Astrocyte (in vitro differentiated cells and primary cell): ENCODE measurements at regions not wholly inside any gene's neighbourhood (a gene's known extent, or its start where the extent isn't known, plus 50 kb on each side); places are given as distances from the start of the nearest gene placed in this dataset.

ENCODE experiments used
- DNase-seq: peaks from one replicate; pipeline ENCODE4 v3.0.0-alpha.2; 2010; ENCODE audit warnings: low read depth
- FAIRE-seq: peaks from 2 replicates; lab custom pipeline; 2011; peaks lifted over from hg19 to GRCh38; lab: Jason Lieb, UNC
- H2AFZ ChIP-seq: 2 replicates; pipeline ENCODE4 v1.6.0; 2012; ENCODE audit warnings: low read depth, low read length, inconsistent platforms
- H3K27ac ChIP-seq: 2 replicates; pipeline ENCODE4 v1.5.1; 2011; ENCODE audit warnings: low read depth, low read length, inconsistent platforms
- H3K27me3 ChIP-seq: 2 replicates; pipeline ENCODE4 v1.6.0; 2011; ENCODE audit warnings: low read length, inconsistent platforms; ENCODE audit not compliant: insufficient read depth
- H3K36me3 ChIP-seq: 2 replicates; pipeline ENCODE4 v1.5.1; 2011; ENCODE audit warnings: low read length, inconsistent platforms; ENCODE audit not compliant: insufficient read depth
- H3K4me1 ChIP-seq: 2 replicates; pipeline ENCODE4 v1.5.1; 2011; ENCODE audit warnings: low read length, inconsistent platforms; ENCODE audit not compliant: insufficient read depth
- H3K4me2 ChIP-seq: 2 replicates; pipeline ENCODE4 v1.6.0; 2012; ENCODE audit warnings: low read length, inconsistent platforms
- H3K4me3 ChIP-seq: 2 replicates; pipeline ENCODE4 v1.5.1; 2011; ENCODE audit warnings: low read depth, mild to moderate bottlenecking, low read length, inconsistent platforms; ENCODE audit not compliant: insufficient read depth
- H3K79me2 ChIP-seq: 2 replicates; pipeline ENCODE4 v1.6.0; 2012; ENCODE audit warnings: mild to moderate bottlenecking, low read length, inconsistent platforms; ENCODE audit not compliant: insufficient read depth
- H3K9ac ChIP-seq: 2 replicates; pipeline ENCODE4 v1.6.0; 2012; ENCODE audit warnings: mild to moderate bottlenecking, low read length, inconsistent platforms
- H3K9me3 ChIP-seq: 2 replicates; pipeline ENCODE4 v1.5.1; 2012; ENCODE audit warnings: low read depth, mild to moderate bottlenecking, low read length, inconsistent platforms; ENCODE audit not compliant: insufficient read depth
- H4K20me1 ChIP-seq: 2 replicates; pipeline ENCODE4 v1.6.0; 2012; ENCODE audit warnings: low read length, inconsistent platforms; ENCODE audit not compliant: insufficient read depth
- H3K27ac Mint-ChIP-seq: one replicate; pipeline ENCODE4 v1.8.0; 2021; ENCODE audit warnings: mild to moderate bottlenecking, mixed read lengths; ENCODE audit not compliant: unreplicated experiment
- H3K27me3 Mint-ChIP-seq: one replicate; pipeline ENCODE4 v1.8.0; 2021; ENCODE audit warnings: low read depth, mixed read lengths; ENCODE audit not compliant: unreplicated experiment
- H3K36me3 Mint-ChIP-seq: one replicate; pipeline ENCODE4 v1.8.0; 2021; ENCODE audit warnings: low read depth, mixed read lengths; ENCODE audit not compliant: unreplicated experiment
- H3K4me1 Mint-ChIP-seq: one replicate; pipeline ENCODE4 v1.8.0; 2021; ENCODE audit warnings: low read depth, mixed read lengths; ENCODE audit not compliant: unreplicated experiment
- H3K4me3 Mint-ChIP-seq: one replicate; pipeline ENCODE4 v1.8.0; 2021; ENCODE audit warnings: mild to moderate bottlenecking, moderate library complexity, mixed read lengths; ENCODE audit not compliant: unreplicated experiment
- H3K9me3 Mint-ChIP-seq: one replicate; pipeline ENCODE4 v1.8.0; 2021; ENCODE audit warnings: mild to moderate bottlenecking, mixed read lengths; ENCODE audit not compliant: unreplicated experiment
- EZH2 ChIP-seq: IDR thresholded peaks from 2 replicates; pipeline ENCODE4 v1.6.1; 2012; ENCODE audit warnings: mild to moderate bottlenecking, low read length, inconsistent platforms; ENCODE audit not compliant: insufficient read depth
- TF ChIP-seq, protein P1 (sequence below): IDR thresholded peaks from 2 replicates; pipeline ENCODE4 v1.5.1; 2011; ENCODE audit warnings: low read depth, mild to moderate bottlenecking, inconsistent platforms, low read length, moderate library complexity; ENCODE audit not compliant: insufficient read depth

DNA sequence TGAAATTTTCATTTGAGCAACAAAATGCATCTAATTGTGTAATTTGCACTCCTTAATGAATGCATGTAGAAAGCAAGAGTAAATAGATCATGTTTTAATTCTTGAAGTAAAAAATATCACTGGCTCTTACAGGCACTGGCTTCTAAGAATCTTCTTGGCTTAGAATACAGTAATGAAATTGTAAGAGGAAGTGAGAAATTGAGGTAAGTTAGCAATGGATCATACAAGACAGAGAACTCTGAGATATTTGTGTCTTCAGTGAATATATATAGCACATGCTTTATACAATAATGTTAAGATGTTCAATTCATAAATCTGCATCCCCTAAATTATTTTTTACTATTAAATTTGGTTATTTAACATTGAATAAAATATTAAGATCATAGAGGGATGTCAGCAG lies 465.0 kb downstream of the CNTN3 start:
- H3K36me3 ChIP-seq = no peaks in the 10 kb centered on the region
- Mint-ChIP-seq H3K36me3 (no peaks in the 10 kb centered on the region), H3K27me3 (no peaks in the 10 kb centered on the region), H3K27ac (no peak overlapping the region), H3K9me3 (peaks cover 1% of the 10 kb centered on the region), H3K4me3 (no peak overlapping the region), H3K4me1 (peaks cover 4% of the 10 kb centered on the region)
- H3K4me1 ChIP-seq = no peaks in the 10 kb centered on the region
- H3K9ac ChIP-seq = no peak overlapping the region
- DNase-seq = no peak
- peaks cover 2% of the 10 kb centered on the region for H3K9me3 ChIP-seq
- H3K4me3 ChIP-seq = no peak overlapping the region
- H4K20me1 ChIP-seq = no peaks in the 10 kb centered on the region
- H2AFZ ChIP-seq = no peak overlapping the region
- H3K79me2 ChIP-seq = no peaks in the 10 kb centered on the region
- no peak for FAIRE-seq
- H3K27me3 ChIP-seq = no peaks in the 10 kb centered on the region
- H3K4me2 ChIP-seq = no peak overlapping the region
- no peak overlapping the region for H3K27ac ChIP-seq
- TF ChIP-seq EZH2 = no peak
- TF ChIP-seq, protein P1, sequence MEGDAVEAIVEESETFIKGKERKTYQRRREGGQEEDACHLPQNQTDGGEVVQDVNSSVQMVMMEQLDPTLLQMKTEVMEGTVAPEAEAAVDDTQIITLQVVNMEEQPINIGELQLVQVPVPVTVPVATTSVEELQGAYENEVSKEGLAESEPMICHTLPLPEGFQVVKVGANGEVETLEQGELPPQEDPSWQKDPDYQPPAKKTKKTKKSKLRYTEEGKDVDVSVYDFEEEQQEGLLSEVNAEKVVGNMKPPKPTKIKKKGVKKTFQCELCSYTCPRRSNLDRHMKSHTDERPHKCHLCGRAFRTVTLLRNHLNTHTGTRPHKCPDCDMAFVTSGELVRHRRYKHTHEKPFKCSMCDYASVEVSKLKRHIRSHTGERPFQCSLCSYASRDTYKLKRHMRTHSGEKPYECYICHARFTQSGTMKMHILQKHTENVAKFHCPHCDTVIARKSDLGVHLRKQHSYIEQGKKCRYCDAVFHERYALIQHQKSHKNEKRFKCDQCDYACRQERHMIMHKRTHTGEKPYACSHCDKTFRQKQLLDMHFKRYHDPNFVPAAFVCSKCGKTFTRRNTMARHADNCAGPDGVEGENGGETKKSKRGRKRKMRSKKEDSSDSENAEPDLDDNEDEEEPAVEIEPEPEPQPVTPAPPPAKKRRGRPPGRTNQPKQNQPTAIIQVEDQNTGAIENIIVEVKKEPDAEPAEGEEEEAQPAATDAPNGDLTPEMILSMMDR = no peak

DNA sequence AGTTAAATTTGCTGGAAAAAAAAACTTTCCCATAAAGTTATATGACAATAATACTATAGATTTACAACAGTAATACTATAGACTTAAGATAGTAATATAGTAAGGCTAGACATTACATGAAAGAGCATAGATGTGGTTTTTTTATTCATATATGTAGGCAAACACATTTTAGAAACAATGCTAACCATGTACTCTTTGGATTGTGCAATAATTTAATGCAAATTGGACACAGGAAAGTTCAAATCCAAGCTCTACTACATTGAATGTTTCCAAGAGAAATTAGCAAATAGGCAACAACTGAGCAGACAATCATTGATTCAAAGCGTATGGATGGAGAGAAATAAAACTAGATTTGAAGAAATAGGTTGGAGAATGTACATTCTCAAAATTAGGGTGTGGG lies 469.2 kb downstream of the CNTN3 start:
- Mint-ChIP-seq H3K4me1 (peaks cover 4% of the 10 kb centered on the region), H3K9me3 (no peaks in the 10 kb centered on the region), H3K36me3 (no peaks in the 10 kb centered on the region), H3K4me3 (no peak overlapping the region), H3K27me3 (no peaks in the 10 kb centered on the region), H3K27ac (no peak overlapping the region)
- Histone ChIP-seq H3K9me3 (peaks cover 2% of the 10 kb centered on the region), H3K4me3 (no peak overlapping the region), H3K79me2 (no peaks in the 10 kb centered on the region), H3K9ac (no peak overlapping the region), H2AFZ (no peak overlapping the region), H3K27me3 (no peaks in the 10 kb centered on the region), H3K4me2 (no peak overlapping the region), H4K20me1 (no peaks in the 10 kb centered on the region), H3K27ac (no peak overlapping the region), H3K36me3 (no peaks in the 10 kb centered on the region), H3K4me1 (no peaks in the 10 kb centered on the region)
- TF ChIP-seq, protein P1 = no peak
- no peak for TF ChIP-seq EZH2
- DNase-seq (no peak), FAIRE-seq (no peak)

DNA sequence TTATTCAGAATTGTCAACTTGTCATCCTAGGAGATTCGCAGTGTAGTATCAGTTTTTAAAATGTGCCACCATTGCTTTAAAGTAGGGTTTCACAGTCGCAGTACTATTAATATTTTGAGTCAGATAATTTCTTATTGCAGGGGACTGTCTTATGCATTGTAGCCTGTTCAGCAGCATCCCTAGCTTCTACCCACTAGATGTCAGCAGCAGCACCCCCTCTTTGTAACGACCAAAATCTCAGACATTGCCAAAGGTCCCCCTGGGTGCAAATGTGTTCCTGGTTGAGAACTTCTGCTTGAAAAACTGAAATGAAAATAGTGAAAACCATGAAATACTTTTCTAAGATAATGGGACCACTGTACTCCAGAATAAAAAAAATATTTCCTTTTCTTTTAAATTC lies 474.8 kb downstream of the CNTN3 start:
- no peaks in the 10 kb centered on the region for H3K36me3 ChIP-seq
- no peak overlapping the region for H3K4me2 ChIP-seq
- H3K4me3 ChIP-seq = no peak overlapping the region
- H3K9ac ChIP-seq = no peak overlapping the region
- H3K4me1 Mint-ChIP-seq = peaks cover 1% of the 10 kb centered on the region
- FAIRE-seq = no peak
- H3K27ac ChIP-seq = no peak overlapping the region
- no peak for DNase-seq
- H3K4me3 Mint-ChIP-seq = no peak overlapping the region
- H3K9me3 Mint-ChIP-seq = no peaks in the 10 kb centered on the region
- TF ChIP-seq EZH2 = no peak
- TF ChIP-seq, protein P1 = no peak
- H3K27me3 ChIP-seq = no peaks in the 10 kb centered on the region
- H3K27ac Mint-ChIP-seq = no peak overlapping the region
- peaks cover 1% of the 10 kb centered on the region for H3K9me3 ChIP-seq
- no peaks in the 10 kb centered on the region for H4K20me1 ChIP-seq
- H3K4me1 ChIP-seq = no peaks in the 10 kb centered on the region
- no peak overlapping the region for H2AFZ ChIP-seq
- no peaks in the 10 kb centered on the region for H3K36me3 Mint-ChIP-seq
- H3K27me3 Mint-ChIP-seq = no peaks in the 10 kb centered on the region
- no peaks in the 10 kb centered on the region for H3K79me2 ChIP-seq
